Testis (tissue), 2 donors: ENCODE measurements at regions not wholly inside any gene's neighbourhood (a gene's known extent, or its start where the extent isn't known, plus 50 kb on each side); places are given as distances from the start of the nearest gene placed in this dataset.

ENCODE experiments used
- DNase-seq: peaks from one replicate; pipeline ENCODE4 v3.0.0-alpha.2; 2019
- H3K27ac ChIP-seq, 2 donors: fragments of 200-600 bp; sonication (generic); one replicate each; pipeline ENCODE4 v1.5.1; 2019
- H3K27me3 ChIP-seq: fragments of 200-600 bp; sonication (generic); one replicate; pipeline ENCODE4 v1.5.1; 2019
- H3K36me3 ChIP-seq: fragments of 200-600 bp; sonication (generic); one replicate; pipeline ENCODE4 v1.5.1; 2017; ENCODE audit warnings: low read depth; ENCODE audit errors: missing control alignments
- H3K4me1 ChIP-seq: fragments of 200-600 bp; sonication (generic); one replicate; pipeline ENCODE4 v1.5.1; 2019
- H3K4me3 ChIP-seq, 2 donors: fragments of 200-600 bp; sonication (generic); one replicate each; pipeline ENCODE4 v1.5.1; 2017 to 2019
- H3K9me3 ChIP-seq: fragments of 200-600 bp; sonication (generic); one replicate; pipeline ENCODE4 v1.5.1; 2017
- POLR2A ChIP-seq: fragments of 450-650 bp; IDR thresholded peaks from one replicate; pipeline ENCODE4 v1.6.1; 2017; ENCODE audit warnings: antibody characterized with exemption, mild to moderate bottlenecking, moderate library complexity
- WGBS, 2 donors: methylation state at CpG; one replicate each; pipeline ENCODE4 v1.1.5; 2018; 5-methylcytosine and 5-hydroxymethylcytosine counted together
- intact Hi-C: fragments of 100-400 bp; cut with DNase I; formaldehyde crosslinking; loops from one replicate; pipeline ENCODE4 v1.15.1; 2023; ENCODE audit warnings: low total_unique reads
- TF ChIP-seq, protein P1 (sequence below), 3 experiments: fragments of 450-650 bp in 2 of 3; fragments of 200-600 bp in 1 of 3; sonication (generic) in 1 of 3; IDR thresholded peaks; one replicate each; pipeline ENCODE4 v1.5.1; 2016 to 2019; ENCODE audit warnings: antibody characterized with exemption in 3 of 3, mild to moderate bottlenecking in 2 of 3, moderate library complexity in 1 of 3

DNA sequence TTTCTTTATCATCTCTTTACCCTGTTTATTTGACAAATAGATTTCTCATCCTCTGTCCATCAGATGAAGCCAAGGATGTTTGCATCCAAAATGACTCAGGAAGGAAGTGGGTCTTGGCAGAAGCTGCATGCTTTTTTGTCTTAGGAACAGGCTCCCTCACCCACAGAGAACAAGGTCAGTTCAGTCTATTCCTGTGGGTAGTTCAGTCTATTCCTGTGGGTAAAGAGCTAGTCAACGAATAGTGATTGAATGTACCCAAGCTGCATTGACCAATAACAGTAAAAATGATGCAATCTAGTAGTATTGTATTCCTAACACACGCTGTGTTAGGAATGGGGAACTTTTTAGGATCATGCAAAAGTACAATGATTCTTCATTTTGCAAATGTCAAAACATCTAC is 290.8 kb upstream of the TANK start:
- Histone ChIP-seq H3K4me1 (peaks cover 3% of the 10 kb centered on the region), H3K9me3 (no peaks in the 10 kb centered on the region), H3K27ac (no peak overlapping the region), H3K36me3 (no peaks in the 10 kb centered on the region), H3K4me3 (no peak overlapping the region), H3K27me3 (no peaks in the 10 kb centered on the region)
- no peak for DNase-seq
- intact Hi-C loops = no loop called here
- TF ChIP-seq, protein P1, sequence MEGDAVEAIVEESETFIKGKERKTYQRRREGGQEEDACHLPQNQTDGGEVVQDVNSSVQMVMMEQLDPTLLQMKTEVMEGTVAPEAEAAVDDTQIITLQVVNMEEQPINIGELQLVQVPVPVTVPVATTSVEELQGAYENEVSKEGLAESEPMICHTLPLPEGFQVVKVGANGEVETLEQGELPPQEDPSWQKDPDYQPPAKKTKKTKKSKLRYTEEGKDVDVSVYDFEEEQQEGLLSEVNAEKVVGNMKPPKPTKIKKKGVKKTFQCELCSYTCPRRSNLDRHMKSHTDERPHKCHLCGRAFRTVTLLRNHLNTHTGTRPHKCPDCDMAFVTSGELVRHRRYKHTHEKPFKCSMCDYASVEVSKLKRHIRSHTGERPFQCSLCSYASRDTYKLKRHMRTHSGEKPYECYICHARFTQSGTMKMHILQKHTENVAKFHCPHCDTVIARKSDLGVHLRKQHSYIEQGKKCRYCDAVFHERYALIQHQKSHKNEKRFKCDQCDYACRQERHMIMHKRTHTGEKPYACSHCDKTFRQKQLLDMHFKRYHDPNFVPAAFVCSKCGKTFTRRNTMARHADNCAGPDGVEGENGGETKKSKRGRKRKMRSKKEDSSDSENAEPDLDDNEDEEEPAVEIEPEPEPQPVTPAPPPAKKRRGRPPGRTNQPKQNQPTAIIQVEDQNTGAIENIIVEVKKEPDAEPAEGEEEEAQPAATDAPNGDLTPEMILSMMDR (IDR thresholded peaks at IDR 0.05) = no peak
- no peak for TF ChIP-seq POLR2A
- WGBS, 2 donors = 54 to 62% methylated on average over 2 of the region's 2 CpGs

DNA sequence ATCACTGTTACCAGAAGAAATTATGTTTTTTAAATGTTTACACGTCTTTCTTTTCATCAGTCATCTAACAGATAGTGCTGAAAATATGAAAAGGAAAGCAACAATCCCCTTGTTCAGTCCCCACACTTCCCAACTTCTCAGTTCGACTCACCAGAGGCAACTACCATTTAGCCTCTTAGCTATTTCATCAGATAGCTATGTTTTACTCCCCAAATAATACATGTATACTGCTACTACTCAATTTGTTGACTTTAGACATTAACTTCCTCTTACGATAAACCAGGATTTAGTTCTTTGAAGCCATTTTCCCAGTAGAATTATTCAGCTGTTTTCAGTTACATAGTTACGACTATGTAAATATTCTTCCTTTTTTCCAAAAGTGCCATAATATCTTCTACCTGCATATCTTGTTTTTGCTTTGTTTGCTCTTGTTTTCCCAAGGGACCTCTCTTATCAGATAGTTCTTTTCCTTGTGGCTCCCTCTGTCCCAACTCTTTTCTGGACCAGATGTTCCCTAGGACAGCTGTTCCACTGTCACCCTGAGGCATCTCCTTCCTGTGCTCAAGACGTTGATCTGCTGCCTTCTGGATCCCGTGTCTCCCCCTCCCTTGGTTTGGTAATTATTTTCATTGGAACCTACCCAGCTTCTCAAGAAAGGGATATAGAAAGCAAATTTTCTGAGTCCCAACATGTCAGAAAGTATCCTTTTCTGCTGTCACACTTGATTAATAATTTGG is 289.3 kb upstream of the TANK start:
- H3K4me3 ChIP-seq = no peak overlapping the region
- peaks cover 3% of the 10 kb centered on the region for H3K4me1 ChIP-seq
- H3K27ac ChIP-seq = no peak overlapping the region
- H3K36me3 ChIP-seq = no peaks in the 10 kb centered on the region
- no peaks in the 10 kb centered on the region for H3K9me3 ChIP-seq
- TF ChIP-seq, protein P1 (IDR thresholded peaks at IDR 0.05) = no peak
- TF ChIP-seq POLR2A = no peak
- H3K27me3 ChIP-seq = no peaks in the 10 kb centered on the region
- WGBS, 2 donors = 51 to 54% methylated on average over 6 of the region's 6 CpGs
- intact Hi-C loops = no loop called here
- DNase-seq = no peak

DNA sequence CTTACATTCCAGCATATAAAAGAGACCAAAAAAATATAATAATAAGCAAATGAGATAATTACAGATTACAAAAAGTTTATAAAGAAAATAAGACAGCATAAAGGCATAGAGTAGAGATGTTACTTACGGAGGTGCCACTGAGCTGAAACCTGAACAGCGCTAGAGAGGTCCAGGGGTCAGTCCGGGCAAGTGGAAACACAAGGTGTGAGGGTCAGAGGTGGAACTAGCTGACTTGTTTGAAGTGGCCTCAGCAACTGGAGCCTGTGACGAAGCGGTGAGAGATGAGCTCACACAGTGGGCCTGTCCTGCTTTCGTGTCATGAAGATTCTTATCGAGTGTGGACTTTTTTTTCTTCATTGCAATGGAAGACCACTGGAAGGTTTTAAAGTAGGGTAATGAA is 288.3 kb upstream of the TANK start:
- Histone ChIP-seq H3K9me3 (no peaks in the 10 kb centered on the region), H3K4me3 (no peak overlapping the region), H3K4me1 (peaks cover 3% of the 10 kb centered on the region), H3K27ac (no peak overlapping the region), H3K36me3 (no peaks in the 10 kb centered on the region), H3K27me3 (no peaks in the 10 kb centered on the region)
- intact Hi-C loops = no loop called here
- 85 to 93% methylated on average over 7 of the region's 7 CpGs for WGBS, 2 donors
- no peak for TF ChIP-seq POLR2A
- TF ChIP-seq, protein P1 (IDR thresholded peaks at IDR 0.05) = no peak
- no peak for DNase-seq

DNA sequence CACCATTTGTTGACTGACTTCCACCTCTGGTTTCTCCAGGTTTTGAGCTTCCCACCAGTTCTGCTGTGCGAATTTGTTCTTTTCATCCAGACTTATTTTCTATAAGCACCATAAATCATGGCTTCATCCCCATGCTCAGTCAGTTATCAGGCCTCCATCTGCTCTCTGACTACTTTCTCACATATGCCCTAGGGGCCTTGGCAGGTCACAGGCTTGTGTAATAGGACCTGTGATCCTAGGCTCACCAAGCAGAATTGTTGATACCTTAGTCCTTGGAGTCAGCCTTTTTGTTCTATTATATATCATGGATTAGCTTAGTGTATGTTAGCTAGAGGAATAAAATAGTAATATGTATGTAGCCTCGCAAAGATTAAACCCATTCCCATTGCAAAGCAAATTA is 284.2 kb upstream of the TANK start:
- H3K27me3 ChIP-seq = no peaks in the 10 kb centered on the region
- intact Hi-C loops = no loop called here
- DNase-seq = no peak
- H3K27ac ChIP-seq = no peak overlapping the region
- WGBS, 2 donors = 94% methylated on average over 2 of the region's 2 CpGs
- TF ChIP-seq, protein P1 (IDR thresholded peaks at IDR 0.05) = no peak
- TF ChIP-seq POLR2A = no peak
- H3K4me3 ChIP-seq = no peak overlapping the region
- H3K4me1 ChIP-seq = no peaks in the 10 kb centered on the region
- H3K9me3 ChIP-seq = no peaks in the 10 kb centered on the region
- no peaks in the 10 kb centered on the region for H3K36me3 ChIP-seq

DNA sequence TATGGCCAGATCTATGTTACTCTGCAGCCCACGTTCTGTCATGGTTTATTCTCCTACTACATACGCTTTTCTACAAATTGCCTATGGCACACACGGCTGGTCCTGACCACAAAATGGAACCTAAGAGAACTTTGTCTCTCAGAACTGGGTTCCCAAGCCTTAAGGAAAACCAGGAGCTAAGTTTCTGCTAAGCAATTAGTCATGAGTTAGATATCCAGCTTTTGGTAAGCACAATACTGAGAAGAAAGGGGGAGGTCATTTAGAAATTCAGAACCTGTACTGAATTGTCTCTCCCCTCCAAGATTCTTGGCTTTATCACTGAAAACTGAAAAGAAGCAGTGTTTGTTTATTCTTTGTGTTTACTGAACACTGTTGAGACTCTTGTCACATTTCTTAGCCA is 283.5 kb upstream of the TANK start:
- intact Hi-C loops = no loop called here
- no peak overlapping the region for H3K27ac ChIP-seq
- no peaks in the 10 kb centered on the region for H3K27me3 ChIP-seq
- H3K9me3 ChIP-seq = no peaks in the 10 kb centered on the region
- no peaks in the 10 kb centered on the region for H3K4me1 ChIP-seq
- H3K4me3 ChIP-seq = no peak overlapping the region
- TF ChIP-seq, protein P1 (IDR thresholded peaks at IDR 0.05) = no peak
- TF ChIP-seq POLR2A = no peak
- DNase-seq = no peak
- WGBS, 2 donors = 86 to 87% methylated on average over 3 of the region's 3 CpGs
- no peaks in the 10 kb centered on the region for H3K36me3 ChIP-seq
